ENCODE measurements at regions not wholly inside any gene's neighbourhood (a gene's known extent, or its start where the extent isn't known, plus 50 kb on each side); places are given as distances from the start of the nearest gene placed in this dataset.

DNA sequence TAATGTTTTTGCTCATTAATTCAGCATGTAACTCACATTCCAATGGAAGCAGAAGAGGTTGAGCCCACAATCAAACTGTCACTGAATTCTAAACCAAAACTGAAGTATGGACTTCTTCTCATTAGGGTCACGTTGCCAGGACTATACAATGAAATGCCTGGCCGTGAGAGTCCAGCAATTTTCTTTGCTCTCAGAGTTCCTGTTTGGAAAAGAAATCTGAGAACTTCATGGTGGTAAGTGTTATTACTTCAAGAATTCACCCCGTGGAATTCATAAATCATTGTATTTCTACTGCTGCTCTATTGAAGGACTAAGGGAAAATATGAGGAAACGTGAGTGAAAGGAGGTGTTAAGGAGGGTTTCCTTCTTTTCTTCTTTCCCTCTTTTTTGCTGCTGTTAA is 441.8 kb upstream of the AKR1E2 start (continued):
- TF ChIP-seq ZBTB40 (IDR thresholded peaks at IDR 0.05) (no peak), ZBTB40 (CRISPR knock-in tag; IDR thresholded peaks at IDR 0.05) (no peak)

DNA sequence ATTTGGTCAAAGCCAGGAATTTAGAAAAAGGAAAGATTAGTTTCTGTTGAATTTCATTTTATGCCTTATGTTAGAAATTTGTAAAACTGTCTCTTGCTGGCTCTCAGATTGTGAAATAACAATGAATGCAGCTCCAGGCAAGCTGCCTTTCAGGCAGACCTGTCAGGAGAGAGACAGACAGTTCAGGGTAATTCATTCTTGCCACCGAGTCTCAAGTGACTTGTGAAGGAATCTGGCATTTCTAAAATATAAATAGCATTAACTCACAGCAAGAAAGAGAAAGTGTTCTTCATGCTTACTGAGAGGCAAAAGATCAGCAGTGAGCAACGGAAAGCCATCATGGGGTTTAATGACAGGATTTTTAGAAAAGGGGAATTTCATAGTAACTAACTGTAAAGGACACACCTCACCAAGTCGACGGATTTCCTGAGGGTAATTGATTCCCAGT is 442.3 kb upstream of the AKR1E2 start:
- Histone ChIP-seq H2AFZ (ENCODE audit: low read depth, low read length) (no peak overlapping the region), H3K4me2 (ENCODE audit: insufficient read depth, low read length) (no peak overlapping the region), H3K9ac (ENCODE audit: insufficient read depth in 1 of 2, low read depth in 2 of 2, low read length in 2 of 2) (no peak overlapping the region), H3K4me1 (replicated peaks in 1 of 2; ENCODE audit: control insufficient read depth in 2 of 2, insufficient read depth in 2 of 2, low read length in 2 of 2) (no peaks in the 10 kb centered on the region), H3K27ac (ENCODE audit: extremely low read depth, low read depth, low read length) (no peak overlapping the region), H3K4me3 (no peak overlapping the region), H3K79me2 (ENCODE audit: control insufficient read depth, insufficient read depth, low read length) (no peaks in the 10 kb centered on the region), H4K20me1 (replicated peaks; ENCODE audit: control insufficient read depth, insufficient read depth, low read length) (no peaks in the 10 kb centered on the region), H3K36me3 (ENCODE audit: control insufficient read depth, insufficient read depth, low read length) (no peaks in the 10 kb centered on the region), H3K27me3 (ENCODE audit: control insufficient read depth in 2 of 2, insufficient read depth in 2 of 2, low read length in 2 of 2) (no peaks in the 10 kb centered on the region), H3K9me1 (ENCODE audit: control insufficient read depth, insufficient read depth, low read length) (no peaks in the 10 kb centered on the region), H3K9me3 (replicated peaks; ENCODE audit: control insufficient read depth, insufficient read depth, low read depth, low read length) (no peaks in the 10 kb centered on the region)
- no peak for DNase-seq (ENCODE audit: extremely low read depth in 1 of 4, low spot score in 3 of 4)
- in situ Hi-C loops (cut with MboI), result no loop called here
- intact Hi-C loops (cut with micrococcal nuclease), result no loop called here
- 1% methylated on average over 4 of the region's 4 CpGs for WGBS (ENCODE audit: insufficient coverage, low coverage, missing lambda C conversion rate)
- FAIRE-seq, result no peak
- ChIA-PET CTCF (ENCODE audit: low intra/inter-chr PET ratio) (no interaction called here), POLR2A (no interaction called here)
- ATAC-seq, result no peak
- BruUV-seq (replicated peaks), result no TSS peak
- TF ChIP-seq ZNF263 (CRISPR knock-in tag; IDR thresholded peaks at IDR 0.05; ENCODE audit: borderline replicate concordance) (no peak), MTA1 (IDR thresholded peaks at IDR 0.05; ENCODE audit: borderline replicate concordance) (no peak), RNF219 (CRISPR knock-in tag; IDR thresholded peaks at IDR 0.05) (no peak), PCBP2 (IDR thresholded peaks at IDR 0.05; ENCODE audit: low read depth, low read length, poor library complexity, severe bottlenecking) (no peak), ZNF174 (CRISPR knock-in tag; IDR thresholded peaks at IDR 0.05) (no peak)
- TF ChIP-seq, protein P1, sequence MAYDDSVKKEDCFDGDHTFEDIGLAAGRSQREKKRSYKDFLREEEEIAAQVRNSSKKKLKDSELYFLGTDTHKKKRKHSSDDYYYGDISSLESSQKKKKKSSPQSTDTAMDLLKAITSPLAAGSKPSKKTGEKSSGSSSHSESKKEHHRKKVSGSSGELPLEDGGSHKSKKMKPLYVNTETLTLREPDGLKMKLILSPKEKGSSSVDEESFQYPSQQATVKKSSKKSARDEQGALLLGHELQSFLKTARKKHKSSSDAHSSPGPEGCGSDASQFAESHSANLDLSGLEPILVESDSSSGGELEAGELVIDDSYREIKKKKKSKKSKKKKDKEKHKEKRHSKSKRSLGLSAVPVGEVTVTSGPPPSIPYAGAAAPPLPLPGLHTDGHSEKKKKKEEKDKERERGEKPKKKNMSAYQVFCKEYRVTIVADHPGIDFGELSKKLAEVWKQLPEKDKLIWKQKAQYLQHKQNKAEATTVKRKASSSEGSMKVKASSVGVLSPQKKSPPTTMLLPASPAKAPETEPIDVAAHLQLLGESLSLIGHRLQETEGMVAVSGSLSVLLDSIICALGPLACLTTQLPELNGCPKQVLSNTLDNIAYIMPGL (CRISPR knock-in tag; IDR thresholded peaks at IDR 0.05), result no peak

Measured in K562 (cell line).